Endothelial cell of umbilical vein (primary cell): ENCODE measurements at regions not wholly inside any gene's neighbourhood (a gene's known extent, or its start where the extent isn't known, plus 50 kb on each side); places are given as distances from the start of the nearest gene placed in this dataset.

Experiments used
- BruUV-seq: library from RNA; stranded (reverse); fragments of 400-500 nt; replicated peaks from 2 replicates; lab custom pipeline; 2021; lab: Mats Ljungman, UMichigan
- CTCF ChIA-PET: fragments of 300-600, 350-600 bp; sonication (Branson Sonifier 250); formaldehyde crosslinking; loops from one replicate; lab custom pipeline; 2021; ENCODE audit warnings: antibody characterized with exemption, inconsistent platforms; lab: Charles Lee
- POLR2A ChIA-PET: fragments of 300-600, 350-600 bp; sonication (Branson Sonifier 250); formaldehyde crosslinking; loops from one replicate; lab custom pipeline; 2021; ENCODE audit warnings: antibody characterized with exemption, inconsistent platforms; lab: Charles Lee
- DNase-seq: peaks from one replicate; pipeline ENCODE4 v3.0.0-alpha.2; 2011; ENCODE audit warnings: low read depth, low spot score
- FAIRE-seq: peaks from 2 replicates; lab custom pipeline; 2011; peaks lifted over from hg19 to GRCh38; lab: Jason Lieb, UNC
- H2AFZ ChIP-seq: 2 replicates; pipeline ENCODE4 v1.6.0; 2012; ENCODE audit warnings: low read depth, low read length, control low read depth, inconsistent platforms
- H3K27ac ChIP-seq: 2 replicates; pipeline ENCODE4 v1.5.1; 2011; ENCODE audit warnings: low read depth, mild to moderate bottlenecking, control low read depth, low read length, moderate library complexity; ENCODE audit not compliant: insufficient read depth
- H3K27me3 ChIP-seq, 2 experiments: 2 replicates each; pipeline versions ENCODE4 v1.6.0 to v1.6.1; 2011; ENCODE audit warnings: low read length in 2 of 2, mixed read lengths in 1 of 2; ENCODE audit not compliant: control insufficient read depth in 2 of 2, insufficient read depth in 2 of 2
- H3K36me3 ChIP-seq, 2 experiments: 2 replicates in 1 of 2; 3 replicates in 1 of 2; pipeline ENCODE4 v1.5.1; 2011; ENCODE audit warnings: low read length in 2 of 2, mild to moderate bottlenecking in 1 of 2, moderate library complexity in 1 of 2; ENCODE audit not compliant: control insufficient read depth in 2 of 2, insufficient read depth in 2 of 2; ENCODE audit errors: extremely low read depth in 1 of 2
- H3K4me1 ChIP-seq: 3 replicates; pipeline ENCODE4 v1.5.1; 2011; ENCODE audit warnings: mild to moderate bottlenecking, low read length; ENCODE audit not compliant: control insufficient read depth, insufficient read depth; ENCODE audit errors: extremely low read depth
- H3K4me2 ChIP-seq: 2 replicates; pipeline ENCODE4 v1.6.1; 2011; ENCODE audit warnings: low read length, control low read depth, mixed read lengths; ENCODE audit not compliant: insufficient read depth
- H3K4me3 ChIP-seq, 3 experiments: fragments of 200-600 bp in 1 of 3; sonication (generic), shearing (Covaris generic) in 1 of 3; replicated peaks in 1 of 3; 2 replicates each; pipeline ENCODE4 v1.5.1; 2011 to 2016; ENCODE audit warnings: control low read depth in 3 of 3, low read length in 3 of 3, mild to moderate bottlenecking in 2 of 3, inconsistent platforms in 1 of 3, low read depth in 1 of 3, moderate library complexity in 1 of 3; ENCODE audit not compliant: insufficient read depth in 1 of 3
- H3K79me2 ChIP-seq: 2 replicates; pipeline ENCODE4 v1.6.0; 2012; ENCODE audit warnings: low read length, inconsistent platforms; ENCODE audit not compliant: control insufficient read depth, insufficient read depth
- H3K9ac ChIP-seq: replicated peaks from 2 replicates; pipeline ENCODE3; 2011; ENCODE audit warnings: low read length, control low read depth; ENCODE audit not compliant: insufficient read depth; ENCODE audit errors: extremely low read depth
- H3K9me1 ChIP-seq: replicated peaks from 3 replicates; pipeline ENCODE4 v1.6.0; 2011; ENCODE audit warnings: mild to moderate bottlenecking, low read length; ENCODE audit not compliant: control insufficient read depth, insufficient read depth; ENCODE audit errors: extremely low read depth
- H3K9me3 ChIP-seq: replicated peaks from 2 replicates; pipeline ENCODE4 v1.5.1; 2012; ENCODE audit warnings: low read length, inconsistent platforms; ENCODE audit not compliant: control insufficient read depth, insufficient read depth
- H4K20me1 ChIP-seq: replicated peaks from 2 replicates; pipeline ENCODE3; 2011; ENCODE audit warnings: mild to moderate bottlenecking, low read length; ENCODE audit not compliant: control insufficient read depth, insufficient read depth; ENCODE audit errors: extremely low read depth
- CTCF ChIP-seq, 2 donors: IDR thresholded peaks; 1 replicate in 1 of 2; 2 replicates in 1 of 2; pipeline ENCODE4 v1.5.1; 2011; ENCODE audit warnings: low read length in 2 of 2, mild to moderate bottlenecking in 2 of 2, moderate library complexity in 2 of 2, control low read depth in 1 of 2, inconsistent platforms in 1 of 2, low read depth in 1 of 2; ENCODE audit not compliant: insufficient read depth in 1 of 2; ENCODE audit errors: extremely low read depth in 1 of 2
- GATA2 ChIP-seq: IDR thresholded peaks from 2 replicates; pipeline ENCODE4 v1.7.0; 2011; ENCODE audit warnings: low read depth, mild to moderate bottlenecking, moderate library complexity, mixed read lengths, low read length; ENCODE audit not compliant: insufficient read length, insufficient read depth
- JUN ChIP-seq: IDR thresholded peaks from 2 replicates; pipeline ENCODE4 v1.6.1; 2011; ENCODE audit warnings: borderline replicate concordance, low read depth; ENCODE audit not compliant: insufficient read length, insufficient read depth
- MYC ChIP-seq: IDR thresholded peaks from one replicate; pipeline ENCODE4 v1.6.1; 2011; ENCODE audit warnings: mild to moderate bottlenecking, low read depth, low read length
- POLR2A ChIP-seq: IDR thresholded peaks from 2 replicates; pipeline ENCODE4 v1.6.1; 2012; ENCODE audit warnings: low read depth, mild to moderate bottlenecking, control low read depth, low read length
- dilution Hi-C: fragments of 300-500 bp; cut with MboI; formaldehyde crosslinking; loops from one replicate; pipeline ENCODE4 v1.15.0; 2019; ENCODE audit warnings: low sequenced_read_pairs; ENCODE audit not compliant: extremely low pct_ligation_motif_present
- intact Hi-C: fragments of 100-400 bp; cut with micrococcal nuclease; formaldehyde crosslinking; loops from one replicate; pipeline ENCODE4 v1.10.0; 2022

- dilution Hi-C loops, result no loop called here
- no peaks in the 10 kb centered on the region for H3K9me1 ChIP-seq
- POLR2A ChIA-PET, result no interaction called here
- CTCF ChIA-PET, result no interaction called here
- no peak overlapping the region for H3K27ac ChIP-seq
- BruUV-seq, result no TSS peak
- H3K27me3 ChIP-seq, result no peaks in the 10 kb centered on the region
- intact Hi-C loops, result no loop called here
- H3K4me3 ChIP-seq, result no peak overlapping the region
- no peak overlapping the region for H3K9ac ChIP-seq
- DNase-seq (no peak), FAIRE-seq (no peak)
- no peaks in the 10 kb centered on the region for H3K4me1 ChIP-seq
- H4K20me1 ChIP-seq, result no peaks in the 10 kb centered on the region
- H2AFZ ChIP-seq, result no peak overlapping the region
- no peaks in the 10 kb centered on the region for H3K36me3 ChIP-seq
- no peaks in the 10 kb centered on the region for H3K9me3 ChIP-seq
- no peaks in the 10 kb centered on the region for H3K79me2 ChIP-seq
- TF ChIP-seq POLR2A (no peak), MYC (no peak), CTCF (IDR thresholded peaks at IDR 0.05; ENCODE audit: extremely low read depth in 1 of 2, insufficient read depth in 1 of 2, low read depth in 1 of 2, low read length in 2 of 2) (no peak), GATA2 (no peak), JUN (no peak)
- no peak overlapping the region for H3K4me2 ChIP-seq
Measured at GRCh38 chr1:56215086-56215485, 364.3 kb downstream of the PLPP3 start.

- Histone ChIP-seq H3K27me3 (no peaks in the 10 kb centered on the region), H4K20me1 (no peaks in the 10 kb centered on the region), H2AFZ (no peak overlapping the region), H3K4me1 (no peaks in the 10 kb centered on the region), H3K9me1 (no peaks in the 10 kb centered on the region), H3K4me3 (no peak overlapping the region), H3K4me2 (no peak overlapping the region), H3K27ac (no peak overlapping the region), H3K9me3 (no peaks in the 10 kb centered on the region), H3K9ac (no peak overlapping the region), H3K79me2 (no peaks in the 10 kb centered on the region), H3K36me3 (no peaks in the 10 kb centered on the region)
- DNase-seq (no peak), FAIRE-seq (no peak)
- dilution Hi-C loops (no loop called here), intact Hi-C loops (no loop called here)
- no TSS peak for BruUV-seq
- ChIA-PET POLR2A (no interaction called here), CTCF (no interaction called here)
- TF ChIP-seq JUN, result no peak
Measured at GRCh38 chr1:56213068-56213467, 366.3 kb downstream of the PLPP3 start.
